HCT116 (cell line): ENCODE measurements at regions not wholly inside any gene's neighbourhood (a gene's known extent, or its start where the extent isn't known, plus 50 kb on each side); places are given as distances from the start of the nearest gene placed in this dataset.

Source experiments
- CTCF ChIP-seq, 3 experiments: fragments of 200-600 bp in 1 of 3; sonication (generic) in 1 of 3; IDR thresholded peaks in 2 of 3; conservative IDR thresholded peaks in 1 of 3; 2 replicates each; pipeline ENCODE4 v1.5.1; 2012 to 2017; ENCODE audit warnings: low read depth in 2 of 3, low read length in 2 of 3, antibody characterized with exemption in 1 of 3, borderline replicate concordance in 1 of 3, control low read depth in 1 of 3, mild to moderate bottlenecking in 1 of 3, mixed read lengths in 1 of 3, mixed run types in 1 of 3, moderate library complexity in 1 of 3; ENCODE audit not compliant: insufficient read depth in 1 of 3
- EGR1 ChIP-seq: IDR thresholded peaks from 2 replicates; pipeline ENCODE4 v1.6.1; 2012; ENCODE audit warnings: low read depth
- EZH2 ChIP-seq: fragments of 200-600 bp; sonication (generic); IDR thresholded peaks from 2 replicates; pipeline ENCODE4 v1.6.1; 2017; ENCODE audit warnings: antibody characterized with exemption, mixed run types
- EZH2phosphoT487 ChIP-seq: fragments of 200-600 bp; IDR thresholded peaks from 2 replicates; pipeline ENCODE4 v1.6.1; 2018; ENCODE audit warnings: antibody characterized with exemption, borderline replicate concordance
- JUND ChIP-seq: IDR thresholded peaks from 2 replicates; pipeline ENCODE4 v1.6.1; 2012
- POLR2A ChIP-seq: IDR thresholded peaks from 2 replicates; pipeline ENCODE4 v1.7.0; 2011; ENCODE audit warnings: borderline replicate concordance; ENCODE audit not compliant: insufficient read depth, insufficient read length; ENCODE audit errors: extremely low read depth
- POLR2AphosphoS5 ChIP-seq: IDR thresholded peaks from 2 replicates; pipeline ENCODE4 v1.6.1; 2011; ENCODE audit warnings: mild to moderate bottlenecking, low read depth, low read length, moderate library complexity
- SIN3A ChIP-seq: IDR thresholded peaks from 2 replicates; pipeline ENCODE4 v1.6.1; 2012; ENCODE audit warnings: low read depth
- SP1 ChIP-seq: IDR thresholded peaks from 2 replicates; pipeline ENCODE4 v1.6.1; 2012; ENCODE audit warnings: low read depth
- YY1 ChIP-seq: IDR thresholded peaks from 2 replicates; pipeline ENCODE4 v1.6.1; 2011; ENCODE audit warnings: low read length, low read depth, moderate library complexity, mild to moderate bottlenecking; ENCODE audit not compliant: insufficient replicate concordance; ENCODE audit errors: extremely low read depth
- ZFX ChIP-seq: fragments of 450-650 bp; IDR thresholded peaks from 2 replicates; pipeline ENCODE4 v1.6.1; 2017
- TF ChIP-seq, protein P1 (sequence below): IDR thresholded peaks from 2 replicates; pipeline ENCODE4 v1.6.1; 2012; ENCODE audit warnings: low read depth
- TF ChIP-seq, protein P2 (sequence below): IDR thresholded peaks from 2 replicates; pipeline ENCODE4 v1.6.1; 2011; ENCODE audit warnings: mild to moderate bottlenecking, low read length, moderate library complexity; ENCODE audit not compliant: insufficient replicate concordance; ENCODE audit errors: extremely low read depth
- TF ChIP-seq, protein P3 (sequence below): IDR thresholded peaks from 2 replicates; pipeline ENCODE4 v1.6.1; 2012

GRCh38 chr4:3623106-3623505, 90.9 kb upstream of the LRPAP1 start:
- TF ChIP-seq ZFX, result no peak
- TF ChIP-seq CTCF (IDR thresholded peaks at IDR 0.05 in 2 of 3, conservative IDR thresholded peaks at IDR 0.05 in 1 of 3; ENCODE audit: borderline replicate concordance in 1 of 3, insufficient read depth in 1 of 3, low read depth in 2 of 3, low read length in 2 of 3), result no peak
- no peak for TF ChIP-seq POLR2AphosphoS5
- no peak for TF ChIP-seq YY1
- no peak for TF ChIP-seq EZH2phosphoT487
- TF ChIP-seq, protein P1, sequence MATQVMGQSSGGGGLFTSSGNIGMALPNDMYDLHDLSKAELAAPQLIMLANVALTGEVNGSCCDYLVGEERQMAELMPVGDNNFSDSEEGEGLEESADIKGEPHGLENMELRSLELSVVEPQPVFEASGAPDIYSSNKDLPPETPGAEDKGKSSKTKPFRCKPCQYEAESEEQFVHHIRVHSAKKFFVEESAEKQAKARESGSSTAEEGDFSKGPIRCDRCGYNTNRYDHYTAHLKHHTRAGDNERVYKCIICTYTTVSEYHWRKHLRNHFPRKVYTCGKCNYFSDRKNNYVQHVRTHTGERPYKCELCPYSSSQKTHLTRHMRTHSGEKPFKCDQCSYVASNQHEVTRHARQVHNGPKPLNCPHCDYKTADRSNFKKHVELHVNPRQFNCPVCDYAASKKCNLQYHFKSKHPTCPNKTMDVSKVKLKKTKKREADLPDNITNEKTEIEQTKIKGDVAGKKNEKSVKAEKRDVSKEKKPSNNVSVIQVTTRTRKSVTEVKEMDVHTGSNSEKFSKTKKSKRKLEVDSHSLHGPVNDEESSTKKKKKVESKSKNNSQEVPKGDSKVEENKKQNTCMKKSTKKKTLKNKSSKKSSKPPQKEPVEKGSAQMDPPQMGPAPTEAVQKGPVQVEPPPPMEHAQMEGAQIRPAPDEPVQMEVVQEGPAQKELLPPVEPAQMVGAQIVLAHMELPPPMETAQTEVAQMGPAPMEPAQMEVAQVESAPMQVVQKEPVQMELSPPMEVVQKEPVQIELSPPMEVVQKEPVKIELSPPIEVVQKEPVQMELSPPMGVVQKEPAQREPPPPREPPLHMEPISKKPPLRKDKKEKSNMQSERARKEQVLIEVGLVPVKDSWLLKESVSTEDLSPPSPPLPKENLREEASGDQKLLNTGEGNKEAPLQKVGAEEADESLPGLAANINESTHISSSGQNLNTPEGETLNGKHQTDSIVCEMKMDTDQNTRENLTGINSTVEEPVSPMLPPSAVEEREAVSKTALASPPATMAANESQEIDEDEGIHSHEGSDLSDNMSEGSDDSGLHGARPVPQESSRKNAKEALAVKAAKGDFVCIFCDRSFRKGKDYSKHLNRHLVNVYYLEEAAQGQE, result no peak
- TF ChIP-seq POLR2A, result no peak
- TF ChIP-seq, protein P2, sequence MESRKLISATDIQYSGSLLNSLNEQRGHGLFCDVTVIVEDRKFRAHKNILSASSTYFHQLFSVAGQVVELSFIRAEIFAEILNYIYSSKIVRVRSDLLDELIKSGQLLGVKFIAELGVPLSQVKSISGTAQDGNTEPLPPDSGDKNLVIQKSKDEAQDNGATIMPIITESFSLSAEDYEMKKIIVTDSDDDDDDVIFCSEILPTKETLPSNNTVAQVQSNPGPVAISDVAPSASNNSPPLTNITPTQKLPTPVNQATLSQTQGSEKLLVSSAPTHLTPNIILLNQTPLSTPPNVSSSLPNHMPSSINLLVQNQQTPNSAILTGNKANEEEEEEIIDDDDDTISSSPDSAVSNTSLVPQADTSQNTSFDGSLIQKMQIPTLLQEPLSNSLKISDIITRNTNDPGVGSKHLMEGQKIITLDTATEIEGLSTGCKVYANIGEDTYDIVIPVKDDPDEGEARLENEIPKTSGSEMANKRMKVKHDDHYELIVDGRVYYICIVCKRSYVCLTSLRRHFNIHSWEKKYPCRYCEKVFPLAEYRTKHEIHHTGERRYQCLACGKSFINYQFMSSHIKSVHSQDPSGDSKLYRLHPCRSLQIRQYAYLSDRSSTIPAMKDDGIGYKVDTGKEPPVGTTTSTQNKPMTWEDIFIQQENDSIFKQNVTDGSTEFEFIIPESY, result no peak
- TF ChIP-seq JUND, result no peak
- TF ChIP-seq EZH2, result no peak
- TF ChIP-seq SIN3A, result no peak
- no peak for TF ChIP-seq SP1
- no peak for TF ChIP-seq EGR1
- TF ChIP-seq, protein P3, sequence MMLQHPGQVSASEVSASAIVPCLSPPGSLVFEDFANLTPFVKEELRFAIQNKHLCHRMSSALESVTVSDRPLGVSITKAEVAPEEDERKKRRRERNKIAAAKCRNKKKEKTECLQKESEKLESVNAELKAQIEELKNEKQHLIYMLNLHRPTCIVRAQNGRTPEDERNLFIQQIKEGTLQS, result no peak
